ENCODE measurements at regions not wholly inside any gene's neighbourhood (a gene's known extent, or its start where the extent isn't known, plus 50 kb on each side); places are given as distances from the start of the nearest gene placed in this dataset.
"Not testable (repeated sequence)": the region's sequence is repeated elsewhere in the genome, so short reads cannot be mapped to it uniquely, and the experiment has no call there.

GRCh38 chr19:28169168-28169887 lies 1043.6 kb downstream of the UQCRFS1 start:
- no peak for DNase-seq

- no peak for DNase-seq
Observed at GRCh38 chr19:28168557-28168956, 1044.4 kb downstream of the UQCRFS1 start.

GRCh38 chr19:28166025-28166424 lies 1046.9 kb downstream of the UQCRFS1 start:
- no peak for DNase-seq

- DNase-seq: no peak
Observed at GRCh38 chr19:28164214-28164613, 1048.7 kb downstream of the UQCRFS1 start.

DNA sequence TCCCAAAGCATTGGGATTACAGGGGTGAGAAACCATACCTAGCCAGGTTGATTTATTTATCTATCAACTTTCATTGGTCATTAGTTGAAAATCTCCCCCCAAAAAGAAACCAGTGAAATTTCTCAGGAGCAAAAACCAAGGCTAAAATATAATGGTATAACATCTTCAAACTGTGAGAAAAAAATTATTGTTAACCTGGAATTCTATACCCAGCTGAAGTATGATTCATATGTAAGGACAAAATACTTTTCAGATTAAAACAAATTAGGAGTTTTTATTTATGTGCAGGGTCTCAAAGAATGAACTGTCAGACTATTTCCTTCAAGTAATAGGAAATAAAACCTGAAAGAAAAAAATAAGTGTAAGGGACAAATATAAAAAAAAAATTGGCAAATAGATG lies 1053.9 kb downstream of the UQCRFS1 start:
- no peak for DNase-seq

DNA sequence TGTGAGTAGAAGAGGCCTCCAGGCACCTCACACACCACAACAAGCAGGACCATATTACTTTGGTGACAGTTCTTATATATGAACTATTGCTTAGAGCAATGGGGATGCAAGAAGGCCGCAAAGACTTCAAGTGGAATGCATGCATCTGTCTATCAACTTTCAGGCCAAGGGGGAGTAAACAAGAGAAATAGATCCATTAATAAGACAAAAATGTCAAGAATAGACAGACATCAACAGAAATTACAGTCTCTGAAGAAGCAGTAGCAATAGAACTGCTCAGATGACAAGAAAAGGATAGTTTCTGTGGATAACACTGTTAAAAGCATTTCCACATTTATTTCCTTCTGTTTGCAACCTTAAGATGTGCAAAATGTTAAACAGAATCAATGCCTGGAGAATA lies 1057.7 kb downstream of the UQCRFS1 start:
- no peak for DNase-seq

- DNase-seq: no peak
Observed at GRCh38 chr19:28154077-28154476, 1058.9 kb downstream of the UQCRFS1 start.

- DNase-seq: no peak
Observed at GRCh38 chr19:28153123-28153522, 1059.8 kb downstream of the UQCRFS1 start.

GRCh38 chr19:28152195-28152594 lies 1060.8 kb downstream of the UQCRFS1 start:
- DNase-seq: no peak

DNA sequence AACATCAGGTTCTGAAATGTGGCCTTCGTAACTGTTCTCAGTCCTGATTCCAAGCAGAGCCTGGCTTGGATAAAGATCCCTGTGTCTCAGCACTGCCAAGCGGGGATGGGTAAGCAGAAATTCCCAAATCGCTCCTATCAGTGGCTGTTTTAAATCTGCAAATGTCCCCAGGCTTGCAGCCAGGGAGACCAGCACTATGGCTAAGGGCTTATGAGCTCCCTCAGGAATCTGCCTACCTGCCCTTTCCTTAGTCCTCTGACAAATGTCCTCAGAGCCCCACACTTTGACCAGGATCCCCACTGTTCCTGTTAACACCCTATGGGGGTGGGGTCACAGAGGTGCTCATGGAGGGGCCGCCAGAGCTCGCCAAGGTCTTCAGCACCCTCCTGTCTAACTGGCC lies 1062.8 kb downstream of the UQCRFS1 start:
- no peak for DNase-seq

GRCh38 chr19:28148554-28148953 lies 1064.4 kb downstream of the UQCRFS1 start:
- no peak for DNase-seq

DNA sequence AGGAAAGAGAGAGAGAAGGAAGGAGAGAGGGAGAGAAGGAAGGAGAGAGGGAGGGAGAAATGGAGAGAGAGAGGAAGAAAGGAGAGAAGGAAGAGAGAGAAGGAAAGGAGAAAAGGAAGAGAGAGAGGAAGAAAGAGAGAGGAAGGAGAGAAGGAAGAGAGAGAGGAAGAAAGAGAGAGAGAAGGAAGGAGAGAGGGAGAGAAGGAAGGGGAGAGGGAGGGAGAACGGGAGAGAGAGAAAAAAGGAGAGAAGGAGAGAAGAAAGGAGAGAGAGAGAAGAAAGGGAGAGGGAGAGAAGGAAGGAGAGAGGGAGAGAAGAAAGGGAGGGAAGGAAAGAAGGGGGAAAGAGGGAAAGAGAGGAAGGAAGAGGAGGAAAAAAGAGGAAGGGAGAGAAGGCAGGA lies 1070.7 kb downstream of the UQCRFS1 start:
- no peak for DNase-seq

GRCh38 chr19:28140201-28140600 lies 1072.8 kb downstream of the UQCRFS1 start:
- DNase-seq: no peak

GRCh38 chr19:28137772-28138171 lies 1075.2 kb downstream of the UQCRFS1 start:
- DNase-seq: no peak

GRCh38 chr19:28136796-28137195 lies 1076.2 kb downstream of the UQCRFS1 start:
- DNase-seq: no peak

DNA sequence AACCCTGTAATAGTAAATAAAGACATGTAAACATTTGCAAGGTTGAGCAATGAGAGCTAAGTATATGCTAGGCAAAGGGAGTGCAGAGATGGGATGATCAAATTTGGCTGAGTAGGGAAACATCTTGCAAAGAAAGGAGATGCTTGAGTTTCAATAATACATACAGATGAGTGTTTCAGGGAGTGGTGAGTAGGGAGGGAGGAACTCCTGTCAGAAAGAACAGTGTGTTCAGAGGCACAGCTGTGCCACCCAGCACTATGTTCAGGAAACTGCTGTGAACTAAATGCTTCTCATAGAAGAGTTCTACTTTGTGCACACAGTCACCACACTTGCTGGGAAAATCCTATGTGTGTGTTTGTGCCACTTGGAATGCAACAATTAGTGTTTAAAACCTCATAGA lies 1077.1 kb downstream of the UQCRFS1 start:
- no peak for DNase-seq

DNA sequence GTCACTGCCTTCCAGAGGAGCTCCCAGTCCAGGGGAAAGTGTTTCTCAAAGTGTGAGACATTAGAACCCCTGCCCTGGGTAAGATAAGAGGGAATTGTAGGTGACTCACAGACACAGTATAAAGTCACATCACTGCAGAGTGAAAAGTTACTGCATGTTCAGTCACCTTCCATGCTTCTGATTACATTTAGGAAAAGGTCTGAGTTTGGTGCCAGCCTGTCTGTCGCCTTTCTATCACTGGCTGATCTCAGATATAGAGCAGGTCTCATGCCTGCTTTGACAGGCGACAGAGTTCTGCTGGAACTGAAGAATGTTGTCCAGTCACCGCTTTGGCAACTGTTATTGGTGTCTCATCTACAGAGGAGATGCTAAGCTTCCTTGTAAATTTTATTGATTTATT lies 1078.6 kb downstream of the UQCRFS1 start:
- DNase-seq: no peak

- DNase-seq: not testable (repeated sequence)
Observed at GRCh38 chr19:28130881-28131280, 1082.1 kb downstream of the UQCRFS1 start.

- no peak for DNase-seq
Observed at GRCh38 chr19:28130066-28130511, 1082.9 kb downstream of the UQCRFS1 start.

- DNase-seq: no peak
Observed at GRCh38 chr19:28128341-28128740, 1084.6 kb downstream of the UQCRFS1 start.

- no peak for DNase-seq
Observed at GRCh38 chr19:28126135-28126898, 1086.6 kb downstream of the UQCRFS1 start.

GRCh38 chr19:28122734-28123133 lies 1090.2 kb downstream of the UQCRFS1 start:
- DNase-seq: no peak

DNA sequence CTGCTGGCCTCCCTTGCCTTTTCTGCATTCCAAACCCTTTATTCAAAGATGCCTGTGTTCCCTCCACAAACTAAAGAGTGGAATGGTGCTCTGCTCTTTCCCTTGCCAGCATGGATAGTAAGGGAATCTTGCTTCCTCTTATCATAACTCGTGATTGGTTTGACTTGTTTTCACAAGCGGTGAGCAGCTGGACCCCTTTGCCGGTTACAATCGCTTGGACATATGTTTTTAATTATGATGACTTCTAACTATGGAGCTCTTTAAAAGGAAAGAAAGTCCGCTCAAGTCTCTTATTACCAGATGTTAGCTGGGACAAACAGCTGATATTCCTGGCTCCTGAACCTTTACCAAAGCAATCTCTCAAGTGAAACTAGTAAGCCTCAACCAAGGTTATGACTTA lies 1094.7 kb downstream of the UQCRFS1 start:
- DNase-seq: no peak

DNA sequence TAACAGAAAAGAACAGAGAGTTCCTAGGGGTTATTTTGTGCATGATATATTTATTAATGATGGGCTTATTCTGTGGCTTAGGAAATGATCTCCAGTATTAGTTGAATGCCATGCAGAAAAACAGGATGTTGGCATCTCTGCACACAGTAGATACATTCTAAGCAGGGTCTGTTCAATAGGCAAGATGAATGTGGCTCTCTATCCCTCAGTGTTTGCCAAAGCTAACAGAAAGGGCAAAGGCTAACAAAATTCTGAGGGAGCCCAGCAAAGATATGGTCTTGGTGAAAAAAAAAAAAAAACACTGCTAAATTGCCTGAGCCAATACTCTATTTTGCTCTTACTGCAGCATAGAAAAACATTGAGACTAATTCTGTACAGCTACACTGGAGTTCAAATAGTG lies 1095.8 kb downstream of the UQCRFS1 start:
- no peak for DNase-seq
